Spleen (tissue), 11 donors: ENCODE measurements at regions not wholly inside any gene's neighbourhood (a gene's known extent, or its start where the extent isn't known, plus 50 kb on each side); places are given as distances from the start of the nearest gene placed in this dataset.

Experiments
- DNase-seq: peaks from one replicate; pipeline ENCODE4 v3.0.0-alpha.2; 2020
- H3K27ac ChIP-seq, 8 donors: fragments of 200-600 bp; sonication (generic) in 7 of 8; 1 replicate in 4 of 8; 2 replicates in 4 of 8; pipeline versions ENCODE4 v1.5.0 to v1.8.0; 2016 to 2021; ENCODE audit warnings: inconsistent platforms in 4 of 8, mild to moderate bottlenecking in 4 of 8, moderate library complexity in 1 of 8
- H3K27me3 ChIP-seq, 7 donors: fragments of 200-600 bp; sonication (generic) in 6 of 7; replicated peaks in 1 of 7; 1 replicate in 4 of 7; 2 replicates in 3 of 7; pipeline versions ENCODE4 v1.5.0 to v1.8.0; 2016 to 2021; ENCODE audit warnings: inconsistent platforms in 3 of 7, mild to moderate bottlenecking in 1 of 7
- H3K36me3 ChIP-seq, 6 donors: fragments of 200-600 bp; sonication (generic) in 5 of 6; 1 replicate in 4 of 6; 2 replicates in 2 of 6; pipeline versions ENCODE4 v1.5.0 to v1.8.0; 2016 to 2021; ENCODE audit warnings: inconsistent platforms in 2 of 6
- H3K4me1 ChIP-seq, 6 donors: fragments of 200-600 bp; sonication (generic) in 5 of 6; 1 replicate in 3 of 6; 2 replicates in 3 of 6; pipeline versions ENCODE4 v1.5.0 to v1.8.0; 2016 to 2021; ENCODE audit warnings: inconsistent platforms in 3 of 6
- H3K4me3 ChIP-seq, 8 donors: fragments of 200-600 bp; sonication (generic) in 7 of 8; 1 replicate in 4 of 8; 2 replicates in 4 of 8; pipeline versions ENCODE4 v1.5.0 to v1.8.0; 2016 to 2021; ENCODE audit warnings: inconsistent platforms in 4 of 8, mild to moderate bottlenecking in 4 of 8, moderate library complexity in 2 of 8
- H3K9me3 ChIP-seq, 8 donors: fragments of 200-600 bp; sonication (generic) in 7 of 8; 1 replicate in 4 of 8; 2 replicates in 4 of 8; pipeline versions ENCODE4 v1.5.0 to v1.8.0; 2016 to 2021; ENCODE audit warnings: inconsistent platforms in 4 of 8
- CTCF ChIP-seq, 11 experiments: fragments of 200-600 bp in 7 of 11; fragments of 450-650 bp in 4 of 11; sonication (generic) in 4 of 11; IDR thresholded peaks in 8 of 11; conservative IDR thresholded peaks in 3 of 11; 1 replicate in 7 of 11; 2 replicates in 4 of 11; pipeline versions ENCODE4 v1.4.0 to v1.8.0; 2016 to 2021; ENCODE audit warnings: antibody characterized with exemption in 11 of 11, inconsistent platforms in 4 of 11, mild to moderate bottlenecking in 1 of 11
- POLR2A ChIP-seq, 3 donors: fragments of 450-650 bp; IDR thresholded peaks; one replicate each; pipeline ENCODE4 v1.5.1; 2017; ENCODE audit warnings: antibody characterized with exemption in 3 of 3, mild to moderate bottlenecking in 1 of 3
- POLR2AphosphoS5 ChIP-seq, 3 donors: sonication (generic); formaldehyde crosslinking; IDR thresholded peaks; one replicate each; pipeline ENCODE4 v1.5.1; 2017; ENCODE audit warnings: antibody characterized with exemption in 3 of 3
- WGBS, 5 donors: extraction: QIAGEN DNeasy Blood & Tissue Kit in 3 of 5; methylation state at CpG; one replicate each; pipeline versions ENCODE4 v1.1.5 to v1.1.7; 2013 to 2018; 5-methylcytosine and 5-hydroxymethylcytosine counted together
- intact Hi-C: fragments of 100-400 bp; cut with DNase I; formaldehyde crosslinking; loops from one replicate; pipeline ENCODE4 v1.15.0; 2023; ENCODE audit warnings: low total_unique reads
- donor health status: healthy with polysubstance abuse.
- donor health status: DM: no; HTN: no; CAD: no; lungs with moderate emphysema.
- donor health status: DM: no; HTN: no; CAD: no.
- donor health status: Bipolar disorder and iron deficiency.
- donor health status: healthy.
- donor health status: DM: no; HTN: no; CAD: no.
- donor health status: DM: yes; HTN: yes; CAD: no.

- Histone ChIP-seq H3K4me1 (no peaks in the 10 kb centered on the region), H3K36me3 (no peaks in the 10 kb centered on the region), H3K27me3 (peaks cover 0 to 19% (median 0%) of the 10 kb centered on the region in 7 donors), H3K4me3 (no peak overlapping the region), H3K9me3 (peaks cover 0 to 11% (median 3%) of the 10 kb centered on the region in 8 donors), H3K27ac (no peak overlapping the region)
- intact Hi-C loops = no loop called here
- TF ChIP-seq POLR2AphosphoS5 (IDR thresholded peaks at IDR 0.05) (no peak), POLR2A (IDR thresholded peaks at IDR 0.05) (no peak), CTCF (IDR thresholded peaks at IDR 0.05 in 8 of 11, conservative IDR thresholded peaks at IDR 0.05 in 3 of 11) (no peak)
- no peak for DNase-seq
Observed at GRCh38 chr5:171669571-171669970, 116.0 kb upstream of the SMIM23 start.

DNA sequence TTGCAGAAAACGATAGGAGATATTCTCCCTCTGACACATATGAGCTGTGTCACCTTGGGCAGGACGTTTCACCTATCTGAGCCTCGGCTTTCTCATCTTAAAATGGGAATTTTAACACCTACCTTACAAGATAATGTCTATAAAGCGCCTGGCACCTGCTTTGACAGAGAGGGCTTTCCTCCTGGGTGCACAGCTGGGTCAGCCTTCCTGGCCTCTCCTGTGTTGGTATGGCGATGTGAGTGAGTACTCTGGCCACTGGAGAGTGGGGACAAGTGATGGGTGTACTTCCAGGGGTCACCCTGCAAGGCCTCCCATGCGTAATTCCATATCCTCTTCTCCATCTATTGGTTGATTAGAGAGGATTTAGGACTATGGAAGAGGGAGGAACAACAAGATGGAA, 113.1 kb upstream of the SMIM23 start:
- intact Hi-C loops = no loop called here
- Histone ChIP-seq H3K27me3 (peaks cover 0 to 11% (median 0%) of the 10 kb centered on the region in 7 donors), H3K4me1 (no peaks in the 10 kb centered on the region), H3K4me3 (no peak overlapping the region), H3K27ac (no peak overlapping the region), H3K9me3 (peaks cover 0 to 11% (median 3%) of the 10 kb centered on the region in 8 donors), H3K36me3 (no peaks in the 10 kb centered on the region)
- no peak for TF ChIP-seq POLR2AphosphoS5 (IDR thresholded peaks at IDR 0.05)
- no peak for TF ChIP-seq CTCF (IDR thresholded peaks at IDR 0.05 in 8 of 11, conservative IDR thresholded peaks at IDR 0.05 in 3 of 11)
- TF ChIP-seq POLR2A (IDR thresholded peaks at IDR 0.05) = no peak
- 73 to 94% (median 83%) methylated on average over 6 of the region's 6 CpGs for WGBS, 5 donors
- no peak for DNase-seq

DNA sequence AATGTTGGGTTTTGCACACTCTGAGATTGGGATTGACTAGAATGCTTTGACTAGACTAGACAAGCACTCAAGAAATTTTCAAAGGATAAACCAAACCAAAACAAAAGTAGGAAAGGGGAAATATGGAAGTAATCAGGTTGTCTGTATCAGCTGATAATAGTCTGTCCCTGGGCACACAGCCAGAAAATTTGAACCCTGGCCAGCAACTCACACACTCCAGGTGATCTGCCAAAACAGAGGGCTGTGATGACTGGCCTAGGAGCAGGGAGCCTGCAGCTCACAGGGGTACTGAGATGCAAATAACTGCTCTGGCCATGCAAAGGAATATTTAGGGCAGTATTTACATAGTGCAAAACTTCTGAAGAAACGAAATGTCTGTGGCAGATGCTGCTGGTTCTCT, 112.3 kb upstream of the SMIM23 start:
- H3K4me3 ChIP-seq = no peak overlapping the region
- H3K27ac ChIP-seq = no peak overlapping the region
- H3K27me3 ChIP-seq = peaks cover 0 to 11% (median 0%) of the 10 kb centered on the region in 7 donors
- H3K4me1 ChIP-seq = no peaks in the 10 kb centered on the region
- peaks cover 0 to 11% (median 3%) of the 10 kb centered on the region in 8 donors for H3K9me3 ChIP-seq
- H3K36me3 ChIP-seq = no peaks in the 10 kb centered on the region
- WGBS, 5 donors = 57 to 78% (median 62%) methylated on average over 1 of the region's 1 CpG
- DNase-seq = no peak
- intact Hi-C loops = no loop called here
- TF ChIP-seq POLR2A (IDR thresholded peaks at IDR 0.05) (no peak), CTCF (IDR thresholded peaks at IDR 0.05 in 8 of 11, conservative IDR thresholded peaks at IDR 0.05 in 3 of 11) (no peak), POLR2AphosphoS5 (IDR thresholded peaks at IDR 0.05) (no peak)

DNA sequence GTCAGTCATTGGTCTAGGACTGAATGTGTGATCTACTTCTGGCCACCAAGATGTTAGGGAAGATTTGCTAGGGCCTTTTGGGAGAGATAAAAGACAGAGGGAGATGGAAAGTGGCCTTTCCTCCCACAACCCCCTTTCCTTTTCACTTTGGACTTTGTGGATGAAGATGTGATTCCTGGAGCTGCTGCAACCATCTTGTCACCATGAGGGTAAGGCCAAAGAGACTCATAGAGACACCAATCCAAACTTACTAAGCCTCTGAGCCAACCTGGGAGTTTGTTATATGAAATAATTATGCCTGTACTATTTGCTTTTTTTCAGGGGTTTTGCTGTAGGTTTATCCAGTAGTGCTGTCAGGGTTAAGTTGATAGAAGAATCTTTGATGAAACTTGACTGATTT, 111.8 kb upstream of the SMIM23 start:
- Histone ChIP-seq H3K4me3 (no peak overlapping the region), H3K4me1 (no peaks in the 10 kb centered on the region), H3K27ac (no peak overlapping the region), H3K36me3 (no peaks in the 10 kb centered on the region), H3K27me3 (peaks cover 0 to 11% (median 0%) of the 10 kb centered on the region in 7 donors), H3K9me3 (peaks cover 0 to 11% (median 3%) of the 10 kb centered on the region in 8 donors)
- no peak for DNase-seq
- TF ChIP-seq POLR2AphosphoS5 (IDR thresholded peaks at IDR 0.05) = no peak
- no peak for TF ChIP-seq CTCF (IDR thresholded peaks at IDR 0.05 in 8 of 11, conservative IDR thresholded peaks at IDR 0.05 in 3 of 11)
- TF ChIP-seq POLR2A (IDR thresholded peaks at IDR 0.05) = no peak
- intact Hi-C loops = no loop called here
